ENCODE measurements at regions not wholly inside any gene's neighbourhood (a gene's known extent, or its start where the extent isn't known, plus 50 kb on each side); places are given as distances from the start of the nearest gene placed in this dataset.
A peak's percentile ranks its signal among the peaks of the same experiment; 100 is the strongest.

GRCh38 chr10:43869669-43870322, 221.1 kb upstream of the ZNF32 start:
- H3K23ac ChIP-seq (ENCODE audit: insufficient read length) = no peak overlapping the region
- H3K4ac ChIP-seq (replicated peaks; ENCODE audit: insufficient read length, low read depth, low read length) = no peak overlapping the region
- H2BK15ac ChIP-seq (ENCODE audit: low read length) = no peak overlapping the region
- no peak overlapping the region for H2BK20ac ChIP-seq (ENCODE audit: low read length)
- no peak overlapping the region for H2AK5ac ChIP-seq (ENCODE audit: low read depth, low read length)
- H3K79me2 ChIP-seq (ENCODE audit: control insufficient read depth in 1 of 2, insufficient read depth in 2 of 2, low read length in 2 of 2) = no peaks in the 10 kb centered on the region
- WGBS, 2 experiments (ENCODE audit: extremely low coverage in 1 of 2, insufficient coverage in 1 of 2, insufficient read length in 1 of 2, insufficient replicate concordance in 2 of 2, low coverage in 1 of 2, low lambda C conversion rate in 2 of 2, missing lambda C conversion rate in 1 of 2) = 94% methylated on average over 8 of the region's 8 CpGs; no CpG with 5 or more reads in 1 of the 2 experiments
- no peaks in the 10 kb centered on the region for H4K20me1 ChIP-seq (replicated peaks in 1 of 2; ENCODE audit: control insufficient read depth in 1 of 2, insufficient read depth in 2 of 2, low read length in 2 of 2)
- ChIA-PET CTCF (ENCODE audit: partially characterized antibody) (no interaction called here), POLR2A (ENCODE audit: partially characterized antibody) (no interaction called here)
- H3K4me3 ChIP-seq (ENCODE audit: extremely low read depth in 1 of 4, insufficient read depth in 2 of 4, low read depth in 3 of 4, low read length in 4 of 4) = no peak overlapping the region
- no peak overlapping the region for H4K5ac ChIP-seq (ENCODE audit: insufficient read length, low read depth, low read length)
- H3K9ac ChIP-seq (replicated peaks in 1 of 4; ENCODE audit: extremely low read depth in 1 of 4, low read depth in 3 of 4, low read length in 3 of 4) = no peak overlapping the region
- H3K27me3 ChIP-seq (replicated peaks in 1 of 4; ENCODE audit: control insufficient read depth in 3 of 4, extremely low read depth in 1 of 4, insufficient read depth in 3 of 4, low read length in 3 of 4) = no peaks in the 10 kb centered on the region
- DNase-seq (ENCODE audit: low read depth in 1 of 2, low spot score in 2 of 2) (peak in 1 of 2 experiments; percentile 24), FAIRE-seq (no peak)
- no peaks in the 10 kb centered on the region for H3K23me2 ChIP-seq (ENCODE audit: low read depth, low read length)
- H2BK120ac ChIP-seq (replicated peaks; ENCODE audit: low read depth, low read length) = no peak overlapping the region
- H3K18ac ChIP-seq (ENCODE audit: extremely low read depth, low read length) = no peak overlapping the region
- no peak overlapping the region for H2BK12ac ChIP-seq (ENCODE audit: low read depth, low read length)
- no peaks in the 10 kb centered on the region for H3K4me1 ChIP-seq (replicated peaks in 1 of 4; ENCODE audit: control insufficient read depth in 3 of 4, insufficient read depth in 4 of 4, low read length in 3 of 4)
- TF ChIP-seq FOSL1 (IDR thresholded peaks at IDR 0.05; ENCODE audit: insufficient read depth, low read depth, low read length) (no peak), JUND (IDR thresholded peaks at IDR 0.05; ENCODE audit: low read length) (no peak)
- no peak overlapping the region for H3K56ac ChIP-seq (replicated peaks; ENCODE audit: insufficient read length, low read depth, low read length)
- H4K91ac ChIP-seq (replicated peaks; ENCODE audit: insufficient read length, low read length) = no peak overlapping the region
- H2BK5ac ChIP-seq (ENCODE audit: low read depth, low read length) = no peak overlapping the region
- H3K4me2 ChIP-seq (ENCODE audit: insufficient read depth in 1 of 2, low read depth in 2 of 2, low read length in 2 of 2) = no peak overlapping the region
- no peaks in the 10 kb centered on the region for H3K9me3 ChIP-seq (ENCODE audit: insufficient read depth in 2 of 2, low read depth in 1 of 2, low read length in 1 of 2)
- no peaks in the 10 kb centered on the region for H3K36me3 ChIP-seq (ENCODE audit: control insufficient read depth in 2 of 4, insufficient read depth in 4 of 4, low read length in 3 of 4)
- H3K79me1 ChIP-seq (ENCODE audit: low read depth, low read length) = no peaks in the 10 kb centered on the region
- H3K14ac ChIP-seq (ENCODE audit: insufficient read length) = no peak overlapping the region
- H4K8ac ChIP-seq (ENCODE audit: extremely low read depth, insufficient read depth, low read length) = no peak overlapping the region
- H2AFZ ChIP-seq (ENCODE audit: low read length) = no peak overlapping the region
- H3K27ac ChIP-seq (ENCODE audit: low read depth, low read length) = no peak overlapping the region

Data from H1 (cell line).